ENCODE measurements at regions not wholly inside any gene's neighbourhood (a gene's known extent, or its start where the extent isn't known, plus 50 kb on each side); places are given as distances from the start of the nearest gene placed in this dataset.

GRCh38 chr1:234906654-234907053, 222.0 kb downstream of the TOMM20 start:
- Histone ChIP-seq H3K9ac (no peak overlapping the region), H4K20me1 (ENCODE audit: low read depth) (no peaks in the 10 kb centered on the region), H3K36me3 (no peaks in the 10 kb centered on the region), H3K27ac (no peak overlapping the region), H3K4me1 (peaks cover 8% of the 10 kb centered on the region), H3F3A (ENCODE audit: low read depth) (no peaks in the 10 kb centered on the region), H3K79me2 (ENCODE audit: low read depth) (no peaks in the 10 kb centered on the region), H3K4me2 (no peak overlapping the region), H3K9me3 (ENCODE audit: low read depth) (no peaks in the 10 kb centered on the region), H3K4me3 (no peak overlapping the region), H3K27me3 (no peaks in the 10 kb centered on the region), H2AFZ (replicated peaks) (no peak overlapping the region)
- H3K4me1 Mint-ChIP-seq: peaks cover 21% of the 10 kb centered on the region
- no peak for DNase-seq (ENCODE audit: low spot score)
- no peak overlapping the region for H3K4me3 Mint-ChIP-seq
- H3K27me3 Mint-ChIP-seq (ENCODE audit: insufficient read depth, low read depth): peaks cover 14% of the 10 kb centered on the region
- H3K27ac Mint-ChIP-seq: no peak overlapping the region
- TF ChIP-seq CTCF (IDR thresholded peaks at IDR 0.05): no peak
- no peak for TF ChIP-seq EZH2phosphoT487 (IDR thresholded peaks at IDR 0.05)
- H3K36me3 Mint-ChIP-seq: no peaks in the 10 kb centered on the region
- H3K9me3 Mint-ChIP-seq: no peaks in the 10 kb centered on the region

- peaks cover 6% of the 10 kb centered on the region for H3K4me1 ChIP-seq
- no peaks in the 10 kb centered on the region for H3K36me3 ChIP-seq
- H3K27me3 Mint-ChIP-seq (ENCODE audit: insufficient read depth, low read depth): peaks cover 6% of the 10 kb centered on the region
- no peak overlapping the region for H3K4me2 ChIP-seq
- H3K4me3 ChIP-seq: no peak overlapping the region
- DNase-seq (ENCODE audit: low spot score): no peak
- no peaks in the 10 kb centered on the region for H3F3A ChIP-seq (ENCODE audit: low read depth)
- H3K9me3 Mint-ChIP-seq: peaks cover 3% of the 10 kb centered on the region
- H3K9ac ChIP-seq: no peak overlapping the region
- H2AFZ ChIP-seq (replicated peaks): no peak overlapping the region
- TF ChIP-seq CTCF (IDR thresholded peaks at IDR 0.05) (no peak), EZH2 (IDR thresholded peaks at IDR 0.05) (no peak), EZH2phosphoT487 (IDR thresholded peaks at IDR 0.05) (no peak)
- H3K9me3 ChIP-seq (ENCODE audit: low read depth): no peaks in the 10 kb centered on the region
- H3K27ac ChIP-seq: no peak overlapping the region
- H3K4me1 Mint-ChIP-seq: peaks cover 28% of the 10 kb centered on the region
- no peaks in the 10 kb centered on the region for H3K79me2 ChIP-seq (ENCODE audit: low read depth)
- no peaks in the 10 kb centered on the region for H3K27me3 ChIP-seq
- no peaks in the 10 kb centered on the region for H3K36me3 Mint-ChIP-seq
- H4K20me1 ChIP-seq (ENCODE audit: low read depth): no peaks in the 10 kb centered on the region
- no peak overlapping the region for H3K4me3 Mint-ChIP-seq
- H3K27ac Mint-ChIP-seq: no peak overlapping the region
Observed at GRCh38 chr1:234902774-234903547, 225.7 kb downstream of the TOMM20 start.

- H2AFZ ChIP-seq (replicated peaks): no peak overlapping the region
Observed at GRCh38 chr1:234901491-234902049, 227.1 kb downstream of the TOMM20 start.

More at GRCh38 chr1:234901491-234902049, 227.1 kb downstream of the TOMM20 start:
- Histone ChIP-seq H3K4me2 (no peak overlapping the region), H3K36me3 (no peaks in the 10 kb centered on the region), H3K27me3 (no peaks in the 10 kb centered on the region), H4K20me1 (ENCODE audit: low read depth) (no peaks in the 10 kb centered on the region), H3K4me3 (no peak overlapping the region), H3F3A (ENCODE audit: low read depth) (no peaks in the 10 kb centered on the region), H3K9me3 (ENCODE audit: low read depth) (no peaks in the 10 kb centered on the region), H3K9ac (no peak overlapping the region), H3K79me2 (ENCODE audit: low read depth) (no peaks in the 10 kb centered on the region), H3K27ac (no peak overlapping the region), H3K4me1 (peaks cover 6% of the 10 kb centered on the region)
- Mint-ChIP-seq H3K27me3 (ENCODE audit: insufficient read depth, low read depth) (peaks cover 8% of the 10 kb centered on the region), H3K4me1 (peaks cover 30% of the 10 kb centered on the region), H3K4me3 (no peak overlapping the region), H3K9me3 (peaks cover 3% of the 10 kb centered on the region), H3K36me3 (no peaks in the 10 kb centered on the region), H3K27ac (peak overlapping the region; percentile 78)
- TF ChIP-seq EZH2 (IDR thresholded peaks at IDR 0.05): no peak
- TF ChIP-seq CTCF (IDR thresholded peaks at IDR 0.05): no peak
- TF ChIP-seq EZH2phosphoT487 (IDR thresholded peaks at IDR 0.05): no peak
- DNase-seq (ENCODE audit: low spot score): no peak

Measured in neural progenitor cell (in vitro differentiated cells).